ENCODE measurements at regions not wholly inside any gene's neighbourhood (a gene's known extent, or its start where the extent isn't known, plus 50 kb on each side); places are given as distances from the start of the nearest gene placed in this dataset.

GRCh38 chr6:55009131-55009530 is 162.6 kb downstream of the FAM83B start (continued):
- TF ChIP-seq REST (IDR thresholded peaks at IDR 0.05) (no peak), GABPA (IDR thresholded peaks at IDR 0.05 in 1 of 2, conservative IDR thresholded peaks at IDR 0.05 in 1 of 2) (no peak), NR2F2 (IDR thresholded peaks at IDR 0.05) (no peak), SP1 (IDR thresholded peaks at IDR 0.05) (no peak), TAF1 (conservative IDR thresholded peaks at IDR 0.05) (no peak), YY1 (IDR thresholded peaks at IDR 0.05) (no peak), RXRA (IDR thresholded peaks at IDR 0.05) (no peak), ATF3 (IDR thresholded peaks at IDR 0.05) (no peak), JUND (IDR thresholded peaks at IDR 0.05) (no peak), HNF4G (IDR thresholded peaks at IDR 0.05) (no peak), HNF4A (conservative IDR thresholded peaks at IDR 0.05) (no peak)

- Histone ChIP-seq H3K36me3 (ENCODE audit: control insufficient read depth in 4 of 4, insufficient read depth in 3 of 4, low read depth in 1 of 4, low read length in 3 of 4) (no peaks in the 10 kb centered on the region), H3K4me3 (ENCODE audit: low read depth in 1 of 3, low read length in 3 of 3) (no peak overlapping the region), H3K27ac (ENCODE audit: low read depth in 1 of 2, low read length in 2 of 2) (no peak overlapping the region), H3K9me3 (ENCODE audit: control insufficient read depth in 4 of 4, low read length in 3 of 4) (no peaks in the 10 kb centered on the region), H3K4me1 (ENCODE audit: control insufficient read depth in 4 of 4, insufficient read depth in 4 of 4, low read length in 3 of 4) (no peaks in the 10 kb centered on the region), H3K9ac (ENCODE audit: low read depth in 1 of 2, low read length in 2 of 2) (no peak overlapping the region), H3K27me3 (ENCODE audit: control insufficient read depth in 4 of 4, insufficient read depth in 4 of 4, low read length in 3 of 4) (peaks cover 0 to 3% (median 0%) of the 10 kb centered on the region in 4 donors)
- 47% methylated on average over 3 of the region's 3 CpGs for WGBS
- TF ChIP-seq FOXA2 (IDR thresholded peaks at IDR 0.05), result no peak
- TF ChIP-seq TAF1 (conservative IDR thresholded peaks at IDR 0.05), result no peak
- TF ChIP-seq MAX (IDR thresholded peaks at IDR 0.05), result no peak
- TF ChIP-seq CTCF (IDR thresholded peaks at IDR 0.05; ENCODE audit: low read depth, low read length, missing input control), result no peak
- no peak for TF ChIP-seq FOXA1 (IDR thresholded peaks at IDR 0.05)
- TF ChIP-seq HNF4A (conservative IDR thresholded peaks at IDR 0.05), result no peak
- TF ChIP-seq NR2F2 (IDR thresholded peaks at IDR 0.05), result no peak
- no peak for DNase-seq (ENCODE audit: low spot score)
Observed at GRCh38 chr6:55011034-55011433, 163.3 kb upstream of the HCRTR2 start.

GRCh38 chr6:55012454-55012853 is 161.9 kb upstream of the HCRTR2 start:
- no peaks in the 10 kb centered on the region for H3K36me3 ChIP-seq (ENCODE audit: control insufficient read depth in 4 of 4, insufficient read depth in 3 of 4, low read depth in 1 of 4, low read length in 3 of 4)
- H3K4me1 ChIP-seq (ENCODE audit: control insufficient read depth in 4 of 4, insufficient read depth in 4 of 4, low read length in 3 of 4), result peaks cover 0 to 2% (median 0%) of the 10 kb centered on the region in 4 donors
- no peaks in the 10 kb centered on the region for H3K9me3 ChIP-seq (ENCODE audit: control insufficient read depth in 4 of 4, low read length in 3 of 4)
- no peak overlapping the region for H3K9ac ChIP-seq (ENCODE audit: low read depth in 1 of 2, low read length in 2 of 2)
- H3K4me3 ChIP-seq (ENCODE audit: low read depth in 1 of 3, low read length in 3 of 3), result no peak overlapping the region
- no peak overlapping the region for H3K27ac ChIP-seq (ENCODE audit: low read depth in 1 of 2, low read length in 2 of 2)
- DNase-seq (ENCODE audit: low spot score), result no peak
- H3K27me3 ChIP-seq (ENCODE audit: control insufficient read depth in 4 of 4, insufficient read depth in 4 of 4, low read length in 3 of 4), result peaks cover 0 to 3% (median 0%) of the 10 kb centered on the region in 4 donors
- WGBS, result 89% methylated on average over 4 of the region's 4 CpGs
- TF ChIP-seq ZBTB33 (IDR thresholded peaks at IDR 0.05) (no peak), CTCF (IDR thresholded peaks at IDR 0.05; ENCODE audit: low read depth, low read length, missing input control) (no peak), HNF4A (conservative IDR thresholded peaks at IDR 0.05) (no peak), ATF3 (IDR thresholded peaks at IDR 0.05) (no peak), TAF1 (conservative IDR thresholded peaks at IDR 0.05) (no peak), FOXA2 (IDR thresholded peaks at IDR 0.05) (no peak), SP1 (IDR thresholded peaks at IDR 0.05) (no peak), JUND (IDR thresholded peaks at IDR 0.05) (no peak), RAD21 (IDR thresholded peaks at IDR 0.05) (no peak), RXRA (IDR thresholded peaks at IDR 0.05) (no peak)
